ENCODE measurements at regions not wholly inside any gene's neighbourhood (a gene's known extent, or its start where the extent isn't known, plus 50 kb on each side); places are given as distances from the start of the nearest gene placed in this dataset.

- TF ChIP-seq CTCF (IDR thresholded peaks at IDR 0.05; ENCODE audit: poor library complexity) (no peak), EZH2 (IDR thresholded peaks at IDR 0.05; ENCODE audit: borderline replicate concordance) (no peak), EZH2phosphoT487 (IDR thresholded peaks at IDR 0.05; ENCODE audit: low read depth, severe bottlenecking, unreplicated experiment) (no peak)
These were observed 263.6 kb downstream of the FLRT2 start for GRCh38 chr14:85793533-85793932.

Data from hepatocyte (in vitro differentiated cells).